K562 (cell line): ENCODE measurements at regions not wholly inside any gene's neighbourhood (a gene's known extent, or its start where the extent isn't known, plus 50 kb on each side); places are given as distances from the start of the nearest gene placed in this dataset.

Source experiments
- FOXA1 ChIP-seq: fragments of 450-650 bp; IDR thresholded peaks from 2 replicates; pipeline ENCODE4 v1.6.1; 2016; ENCODE audit warnings: mild to moderate bottlenecking, borderline replicate concordance
- POLR2A ChIP-seq: fragments of 450-650 bp; conservative IDR thresholded peaks from 2 replicates; pipeline ENCODE4 v1.6.1; 2016
- RAD21 ChIP-seq, 2 experiments: fragments of 250-450 bp in 1 of 2; fragments of 450-650 bp in 1 of 2; sonication (Bioruptor Pico) in 1 of 2; formaldehyde crosslinking in 1 of 2; IDR thresholded peaks in 1 of 2; conservative IDR thresholded peaks in 1 of 2; 2 replicates each; pipeline versions ENCODE4 v1.4.0 to v1.8.0; 2020 to 2022; ENCODE audit warnings: mild to moderate bottlenecking in 2 of 2, moderate library complexity in 1 of 2
- SMAD4 ChIP-seq: fragments of 250-450 bp; sonication (Bioruptor Pico); conservative IDR thresholded peaks from 2 replicates; pipeline ENCODE4 v1.8.0; 2021; ENCODE audit warnings: inconsistent platforms, mild to moderate bottlenecking, moderate library complexity
- SMARCB1 ChIP-seq: IDR thresholded peaks from 2 replicates; pipeline ENCODE4 v1.6.1; 2011; ENCODE audit warnings: improper control_type of control experiment, low read depth; ENCODE audit not compliant: insufficient read length
- ZNF24 ChIP-seq: fragments of 450-650 bp; IDR thresholded peaks from 2 replicates; pipeline ENCODE4 v1.6.1; 2016
- ZNF444 ChIP-seq: fragments of 250-450 bp; sonication (Bioruptor Pico); IDR thresholded peaks from 2 replicates; pipeline ENCODE4 v1.4.0; 2020; ENCODE audit warnings: mild to moderate bottlenecking, moderate library complexity
- TF ChIP-seq, protein P1 (sequence below), 3 experiments: IDR thresholded peaks in 2 of 3; conservative IDR thresholded peaks in 1 of 3; 2 replicates each; pipeline ENCODE4 v1.5.1; 2011 to 2012; ENCODE audit warnings: low read length in 3 of 3, mild to moderate bottlenecking in 3 of 3, control low read depth in 2 of 3, improper control_type of control experiment in 1 of 3, inconsistent platforms in 1 of 3, low read depth in 1 of 3, mixed read lengths in 1 of 3, moderate library complexity in 1 of 3; ENCODE audit not compliant: insufficient read depth in 2 of 3
- TF ChIP-seq, protein P2 (sequence below), 2 experiments: fragments of 450-650 bp in 1 of 2; sonication (generic) in 1 of 2; formaldehyde crosslinking; conservative IDR thresholded peaks; 2 replicates each; pipeline versions ENCODE4 v1.4.0 to v1.8.1; 2020 to 2022; ENCODE audit warnings: mild to moderate bottlenecking in 1 of 2, missing genetic modification reagents in 1 of 2

DNA sequence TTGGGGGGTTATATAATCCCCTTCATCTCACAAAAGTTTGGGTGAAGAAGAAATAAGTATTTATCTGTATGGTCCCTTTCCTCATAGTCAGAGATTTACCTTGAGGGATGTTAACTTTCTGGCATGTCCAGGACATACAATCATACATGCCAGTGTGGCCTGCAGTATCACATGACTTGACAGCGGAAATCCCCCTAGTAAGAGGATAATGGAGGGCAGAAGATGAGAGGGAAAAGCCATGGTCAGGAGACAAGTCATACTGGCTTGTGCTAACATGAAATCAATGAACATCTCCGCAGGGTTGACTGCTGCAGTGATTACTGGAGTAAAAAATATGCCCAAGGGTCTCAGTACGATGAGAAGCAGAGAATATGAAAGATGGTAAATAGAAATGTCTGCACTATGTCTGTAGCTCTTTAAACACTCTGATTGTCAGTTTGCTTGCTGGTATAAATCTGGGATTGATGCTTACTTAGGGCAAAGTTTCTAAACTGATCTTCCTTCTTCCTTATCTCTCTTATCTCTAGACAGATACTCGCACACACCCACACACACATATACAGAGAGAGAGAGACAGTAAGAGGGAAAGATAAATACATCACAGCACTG is 1385.6 kb upstream of the ADGRL3 start:
- no peak for TF ChIP-seq RAD21 (CRISPR knock-in tag; conservative IDR thresholded peaks at IDR 0.05 in 1 of 2, IDR thresholded peaks at IDR 0.05 in 1 of 2)
- no peak for TF ChIP-seq SMARCB1
- TF ChIP-seq, protein P1, sequence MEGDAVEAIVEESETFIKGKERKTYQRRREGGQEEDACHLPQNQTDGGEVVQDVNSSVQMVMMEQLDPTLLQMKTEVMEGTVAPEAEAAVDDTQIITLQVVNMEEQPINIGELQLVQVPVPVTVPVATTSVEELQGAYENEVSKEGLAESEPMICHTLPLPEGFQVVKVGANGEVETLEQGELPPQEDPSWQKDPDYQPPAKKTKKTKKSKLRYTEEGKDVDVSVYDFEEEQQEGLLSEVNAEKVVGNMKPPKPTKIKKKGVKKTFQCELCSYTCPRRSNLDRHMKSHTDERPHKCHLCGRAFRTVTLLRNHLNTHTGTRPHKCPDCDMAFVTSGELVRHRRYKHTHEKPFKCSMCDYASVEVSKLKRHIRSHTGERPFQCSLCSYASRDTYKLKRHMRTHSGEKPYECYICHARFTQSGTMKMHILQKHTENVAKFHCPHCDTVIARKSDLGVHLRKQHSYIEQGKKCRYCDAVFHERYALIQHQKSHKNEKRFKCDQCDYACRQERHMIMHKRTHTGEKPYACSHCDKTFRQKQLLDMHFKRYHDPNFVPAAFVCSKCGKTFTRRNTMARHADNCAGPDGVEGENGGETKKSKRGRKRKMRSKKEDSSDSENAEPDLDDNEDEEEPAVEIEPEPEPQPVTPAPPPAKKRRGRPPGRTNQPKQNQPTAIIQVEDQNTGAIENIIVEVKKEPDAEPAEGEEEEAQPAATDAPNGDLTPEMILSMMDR (IDR thresholded peaks at IDR 0.05 in 2 of 3, conservative IDR thresholded peaks at IDR 0.05 in 1 of 3; ENCODE audit: insufficient read depth in 2 of 3, low read depth in 1 of 3, low read length in 3 of 3) = no peak
- no peak for TF ChIP-seq SMAD4 (CRISPR knock-in tag)
- TF ChIP-seq ZNF444 = no peak
- TF ChIP-seq ZNF24 = no peak
- TF ChIP-seq FOXA1 = no peak
- TF ChIP-seq, protein P2, sequence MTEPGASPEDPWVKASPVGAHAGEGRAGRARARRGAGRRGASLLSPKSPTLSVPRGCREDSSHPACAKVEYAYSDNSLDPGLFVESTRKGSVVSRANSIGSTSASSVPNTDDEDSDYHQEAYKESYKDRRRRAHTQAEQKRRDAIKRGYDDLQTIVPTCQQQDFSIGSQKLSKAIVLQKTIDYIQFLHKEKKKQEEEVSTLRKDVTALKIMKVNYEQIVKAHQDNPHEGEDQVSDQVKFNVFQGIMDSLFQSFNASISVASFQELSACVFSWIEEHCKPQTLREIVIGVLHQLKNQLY (CRISPR knock-in tag; conservative IDR thresholded peaks at IDR 0.05) = no peak
- TF ChIP-seq POLR2A = no peak
